ENCODE measurements at regions not wholly inside any gene's neighbourhood (a gene's known extent, or its start where the extent isn't known, plus 50 kb on each side); places are given as distances from the start of the nearest gene placed in this dataset.

- no peak for ATAC-seq (ENCODE audit: insufficient read depth, low FRiP score)
- no peaks in the 10 kb centered on the region for H3K9me3 ChIP-seq (ENCODE audit: control insufficient read depth in 4 of 4, insufficient read depth in 3 of 4, low read length in 3 of 4)
- no peak for TF ChIP-seq CTCF (IDR thresholded peaks at IDR 0.05; ENCODE audit: control extremely low read depth, extremely low read depth)
- H3K4me1 ChIP-seq (ENCODE audit: control insufficient read depth in 5 of 5, insufficient read depth in 5 of 5, low read length in 5 of 5) = peaks cover 0 to 32% (median 9%) of the 10 kb centered on the region in 5 donors
- no peak overlapping the region for H3K9ac ChIP-seq (ENCODE audit: insufficient read depth in 1 of 2, low read length in 2 of 2)
- no peaks in the 10 kb centered on the region for H3K36me3 ChIP-seq (ENCODE audit: control insufficient read depth in 4 of 4, insufficient read depth in 4 of 4, low read length in 4 of 4)
- peak; percentile 67 to 83 (median 77) for DNase-seq
- no peaks in the 10 kb centered on the region for H3K27me3 ChIP-seq (ENCODE audit: control insufficient read depth in 3 of 3, insufficient read depth in 3 of 3, low read length in 2 of 3)
- H3K27ac ChIP-seq (ENCODE audit: low read depth in 1 of 2, low read length in 1 of 2) = no peak overlapping the region
- no peak overlapping the region for H3K4me3 ChIP-seq
- 80 to 85% methylated on average over 10 of the region's 10 CpGs for WGBS, 2 donors
Measured at GRCh38 chr5:82922086-82922734, 155.0 kb downstream of the TMEM167A start.

GRCh38 chr5:82918311-82919031, 158.7 kb downstream of the TMEM167A start:
- no peak overlapping the region for H3K4me3 ChIP-seq
- H3K9me3 ChIP-seq (ENCODE audit: control insufficient read depth in 4 of 4, insufficient read depth in 3 of 4, low read length in 3 of 4) = peaks cover 0 to 5% (median 2%) of the 10 kb centered on the region in 4 donors
- peaks cover 0 to 17% (median 4%) of the 10 kb centered on the region in 5 donors for H3K4me1 ChIP-seq (ENCODE audit: control insufficient read depth in 5 of 5, insufficient read depth in 5 of 5, low read length in 5 of 5)
- no peaks in the 10 kb centered on the region for H3K36me3 ChIP-seq (ENCODE audit: control insufficient read depth in 4 of 4, insufficient read depth in 4 of 4, low read length in 4 of 4)
- no peaks in the 10 kb centered on the region for H3K27me3 ChIP-seq (ENCODE audit: control insufficient read depth in 3 of 3, insufficient read depth in 3 of 3, low read length in 2 of 3)
- 84 to 91% methylated on average over 3 of the region's 3 CpGs for WGBS, 2 donors
- no peak overlapping the region for H3K9ac ChIP-seq (ENCODE audit: insufficient read depth in 1 of 2, low read length in 2 of 2)
- no peak for ATAC-seq (ENCODE audit: insufficient read depth, low FRiP score)
- no peak overlapping the region for H3K27ac ChIP-seq (ENCODE audit: low read depth in 1 of 2, low read length in 1 of 2)
- no peak for TF ChIP-seq CTCF (IDR thresholded peaks at IDR 0.05; ENCODE audit: control extremely low read depth, extremely low read depth)
- DNase-seq = no peak

- no peak overlapping the region for H3K4me3 ChIP-seq
- H3K27me3 ChIP-seq (ENCODE audit: control insufficient read depth in 3 of 3, insufficient read depth in 3 of 3, low read length in 2 of 3) = no peaks in the 10 kb centered on the region
- H3K36me3 ChIP-seq (ENCODE audit: control insufficient read depth in 4 of 4, insufficient read depth in 4 of 4, low read length in 4 of 4) = no peaks in the 10 kb centered on the region
- no peak overlapping the region for H3K27ac ChIP-seq (ENCODE audit: low read depth in 1 of 2, low read length in 1 of 2)
- 72 to 88% methylated on average over 4 of the region's 4 CpGs for WGBS, 2 donors
- no peak for TF ChIP-seq CTCF (IDR thresholded peaks at IDR 0.05; ENCODE audit: control extremely low read depth, extremely low read depth)
- H3K9ac ChIP-seq (ENCODE audit: insufficient read depth in 1 of 2, low read length in 2 of 2) = no peak overlapping the region
- peaks cover 0 to 14% (median 4%) of the 10 kb centered on the region in 5 donors for H3K4me1 ChIP-seq (ENCODE audit: control insufficient read depth in 5 of 5, insufficient read depth in 5 of 5, low read length in 5 of 5)
- H3K9me3 ChIP-seq (ENCODE audit: control insufficient read depth in 4 of 4, insufficient read depth in 3 of 4, low read length in 3 of 4) = peaks cover 0 to 5% (median 2%) of the 10 kb centered on the region in 4 donors
- ATAC-seq (ENCODE audit: insufficient read depth, low FRiP score) (no peak), DNase-seq (no peak)
Measured at GRCh38 chr5:82917584-82917983, 159.6 kb downstream of the TMEM167A start.
